GM19452 (cell line): ENCODE measurements at regions not wholly inside any gene's neighbourhood (a gene's known extent, or its start where the extent isn't known, plus 50 kb on each side); places are given as distances from the start of the nearest gene placed in this dataset.
A peak's percentile ranks its signal among the peaks of the same experiment; 100 is the strongest.

Source experiments
- ATAC-seq: cut with Tn5 transposase; IDR thresholded peaks from one replicate; pipeline ENCODE4 v1.9.1; 2021; ENCODE audit not compliant: unreplicated experiment

- no peak for ATAC-seq
Measured at GRCh38 chr12:45548426-45548825, 181.1 kb upstream of the ARID2 start.

GRCh38 chr12:45549337-45549902 lies 180.1 kb upstream of the ARID2 start:
- ATAC-seq, result no peak

- ATAC-seq, result no peak
Measured at GRCh38 chr12:45553204-45553603, 176.3 kb upstream of the ARID2 start.

- ATAC-seq, result no peak
Measured at GRCh38 chr12:45557016-45557415, 172.5 kb upstream of the ARID2 start.

DNA sequence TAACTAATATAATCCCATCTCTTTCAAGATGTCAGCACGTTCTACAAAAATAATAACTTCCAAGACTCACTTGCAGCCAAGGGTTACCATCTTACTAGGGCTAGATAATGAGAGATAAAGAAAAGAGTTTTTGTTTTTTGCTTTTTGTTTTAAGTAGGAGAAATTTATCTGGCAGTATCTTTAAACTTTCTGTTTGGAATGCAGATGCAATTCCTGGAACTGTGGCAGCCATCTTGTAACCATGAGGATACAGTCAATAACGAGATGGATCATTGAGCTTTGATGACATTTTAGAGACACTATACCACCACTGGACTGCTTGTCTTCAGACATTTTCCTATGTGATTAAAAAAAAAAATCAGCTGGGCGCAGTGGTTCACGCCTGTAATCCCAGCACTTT lies 171.2 kb upstream of the ARID2 start:
- ATAC-seq, result no peak

GRCh38 chr12:45559537-45559936 lies 170.0 kb upstream of the ARID2 start:
- ATAC-seq, result no peak

- ATAC-seq, result no peak
Measured at GRCh38 chr12:45560689-45561088, 168.8 kb upstream of the ARID2 start.

GRCh38 chr12:45561488-45561887 lies 168.0 kb upstream of the ARID2 start:
- no peak for ATAC-seq

- no peak for ATAC-seq
Measured at GRCh38 chr12:45565590-45565989, 163.9 kb upstream of the ARID2 start.

- ATAC-seq, result no peak
Measured at GRCh38 chr12:45566257-45566656, 163.2 kb upstream of the ARID2 start.

GRCh38 chr12:45568808-45569207 lies 160.7 kb upstream of the ARID2 start:
- ATAC-seq, result no peak

GRCh38 chr12:45570501-45570900 lies 159.0 kb upstream of the ARID2 start:
- ATAC-seq, result no peak

DNA sequence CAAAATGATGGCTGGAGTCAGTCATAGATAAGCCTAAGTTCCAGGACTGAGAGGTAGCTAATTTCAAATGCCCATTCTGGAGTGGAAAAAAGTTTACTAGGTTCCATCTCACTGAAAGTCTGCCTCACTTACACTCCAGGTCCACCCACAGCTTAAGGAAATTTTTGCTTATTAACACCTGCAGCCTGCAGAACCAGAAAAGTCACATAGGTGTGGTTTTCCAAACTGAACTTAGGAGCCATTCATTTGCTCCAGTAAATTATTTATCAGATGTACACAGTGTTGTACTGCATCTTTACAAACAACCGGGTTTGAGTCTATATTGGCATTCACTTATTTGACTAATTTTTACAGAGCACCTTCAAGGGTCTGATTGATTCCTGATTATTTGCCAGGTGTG lies 157.4 kb upstream of the ARID2 start:
- ATAC-seq, result no peak

DNA sequence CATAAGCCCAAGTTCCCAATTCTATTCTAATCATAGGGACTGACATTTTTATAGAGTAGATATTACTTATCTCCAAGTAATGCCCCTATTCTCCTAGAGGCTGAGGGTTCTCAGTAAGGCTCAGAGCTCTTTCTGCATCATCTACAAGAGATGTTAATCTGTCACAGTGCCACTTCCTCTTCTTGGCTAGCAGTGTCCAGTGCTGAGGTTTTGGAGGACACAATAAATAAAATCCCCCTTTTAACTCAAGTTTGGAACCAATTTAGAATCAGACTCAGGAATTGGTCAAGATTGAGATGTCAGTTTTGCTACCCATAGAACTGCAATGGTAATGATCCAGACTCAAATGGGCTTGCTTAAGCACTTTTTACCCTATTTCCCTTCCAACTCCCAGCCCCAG lies 154.1 kb upstream of the ARID2 start:
- no peak for ATAC-seq

- peak; percentile 57 for ATAC-seq
Measured at GRCh38 chr12:45575823-45576475, 153.6 kb upstream of the ARID2 start.

GRCh38 chr12:45577844-45578399 lies 151.6 kb upstream of the ARID2 start:
- no peak for ATAC-seq

GRCh38 chr12:45580356-45580969 lies 149.0 kb upstream of the ARID2 start:
- ATAC-seq, result no peak

DNA sequence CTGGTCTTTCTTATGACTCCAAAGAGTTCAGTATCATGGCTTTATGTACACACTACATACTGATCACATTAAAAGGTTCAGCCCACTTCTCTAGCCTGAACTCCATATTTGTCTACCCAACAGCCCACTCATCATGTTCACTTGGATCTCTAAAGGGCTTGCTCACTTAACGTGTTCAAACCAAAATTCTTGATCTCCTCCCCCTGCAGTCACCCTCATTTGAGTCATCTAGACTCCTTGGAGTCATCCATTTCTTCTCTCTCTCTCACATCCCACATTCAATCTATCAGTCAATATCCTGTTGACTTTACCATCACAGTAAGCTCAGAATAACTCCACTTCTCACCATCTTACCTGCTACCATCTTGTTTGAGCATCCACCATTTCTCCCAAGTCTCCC lies 148.4 kb upstream of the ARID2 start:
- no peak for ATAC-seq

- ATAC-seq, result no peak
Measured at GRCh38 chr12:45582536-45582935, 147.0 kb upstream of the ARID2 start.

DNA sequence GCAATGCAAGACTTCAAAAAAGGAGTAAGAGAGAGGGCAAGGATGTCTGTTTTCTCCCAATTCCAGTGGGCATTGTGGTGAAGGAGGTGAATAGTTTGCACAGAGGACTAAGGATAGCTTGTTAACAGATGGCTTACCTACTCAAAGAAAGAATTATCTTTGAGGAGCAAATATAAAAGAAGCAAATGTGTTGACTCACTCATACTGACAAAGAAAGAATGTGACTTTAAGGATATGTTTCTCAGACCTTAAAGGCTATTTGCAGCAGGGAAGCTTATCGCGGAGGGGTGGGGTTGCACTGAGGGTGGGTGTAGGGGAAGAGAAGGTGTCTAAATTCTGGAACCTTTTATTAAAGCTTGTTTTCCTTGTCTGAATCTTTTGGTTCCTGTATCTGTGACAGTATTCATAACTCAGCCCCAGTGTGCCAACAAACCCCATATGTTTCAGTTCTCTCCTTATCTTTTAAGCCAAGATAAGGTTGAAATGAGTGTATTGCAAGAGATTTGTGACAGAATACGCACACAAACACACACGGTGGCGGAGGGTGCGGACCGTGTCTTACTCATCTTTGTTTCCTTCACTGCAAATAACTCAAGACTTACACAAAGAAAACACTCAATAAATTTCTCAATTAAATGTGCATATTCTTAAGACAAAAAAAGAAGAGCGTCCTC lies 146.4 kb upstream of the ARID2 start:
- ATAC-seq, result no peak

- ATAC-seq, result no peak
Measured at GRCh38 chr12:45584336-45584735, 145.2 kb upstream of the ARID2 start.
